ENCODE measurements at regions not wholly inside any gene's neighbourhood (a gene's known extent, or its start where the extent isn't known, plus 50 kb on each side); places are given as distances from the start of the nearest gene placed in this dataset.
"Not testable (repeated sequence)": the region's sequence is repeated elsewhere in the genome, so short reads cannot be mapped to it uniquely, and the experiment has no call there.

DNA sequence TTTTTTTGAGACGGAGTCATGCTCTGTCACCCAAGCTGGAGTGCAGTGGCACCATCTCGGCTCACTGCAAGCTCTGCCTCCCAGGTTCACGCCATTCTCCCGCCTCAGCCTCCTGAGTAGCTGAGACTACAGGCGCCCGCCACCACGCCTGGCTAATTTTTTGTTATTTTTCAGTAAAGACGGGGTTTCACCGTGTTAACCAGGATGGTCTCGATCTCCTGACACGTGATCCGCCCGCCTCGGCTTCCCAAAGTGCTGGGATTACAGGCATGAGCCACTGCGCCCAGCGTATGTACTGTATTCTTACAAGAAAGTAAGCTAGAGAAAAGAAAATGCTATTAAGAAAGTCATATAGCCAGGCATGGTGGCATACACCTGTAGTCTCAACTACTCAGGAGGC, 84.8 kb upstream of the CMC1 start:
- DNase-seq = not testable (repeated sequence)

DNA sequence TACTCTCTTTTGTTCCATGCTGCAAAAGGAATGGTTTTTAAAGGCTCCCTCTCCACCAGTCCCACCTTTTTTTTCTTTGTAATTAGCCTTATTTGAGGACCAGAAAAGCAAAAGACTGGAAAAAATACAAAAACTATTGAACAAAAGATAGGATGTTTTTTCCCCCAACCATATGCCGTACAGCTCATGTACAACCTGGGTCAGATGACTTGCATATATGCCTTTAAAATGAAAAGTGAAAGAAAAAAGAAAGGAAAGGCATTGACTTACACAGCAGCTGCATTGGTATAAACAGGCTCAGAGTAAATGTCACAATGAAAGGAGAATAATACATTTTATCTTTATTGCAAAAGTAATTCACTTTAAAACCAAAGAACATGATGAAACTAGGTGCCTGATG, 69.5 kb upstream of the CMC1 start:
- peak in 1 of 2 donors; percentile 28 for DNase-seq

DNA sequence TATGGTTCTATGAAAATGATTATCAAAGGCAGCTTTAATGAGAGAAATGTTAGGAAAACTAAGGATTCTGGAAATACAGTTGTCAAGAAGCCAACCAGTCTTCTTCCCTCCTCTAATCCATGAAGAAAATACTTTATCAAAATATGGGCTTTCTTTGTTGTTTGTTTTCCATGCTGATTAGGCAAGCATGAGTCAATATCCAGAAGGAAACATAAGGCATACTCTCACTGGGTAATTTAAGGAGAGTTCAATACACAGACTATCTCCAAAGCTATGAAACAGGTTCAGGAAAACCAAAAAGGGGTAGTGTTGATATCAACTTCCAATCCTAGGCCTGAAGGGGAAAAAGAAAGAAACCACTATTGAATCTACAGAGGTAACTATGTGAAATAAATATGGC, 68.7 kb upstream of the CMC1 start:
- no peak for DNase-seq

DNA sequence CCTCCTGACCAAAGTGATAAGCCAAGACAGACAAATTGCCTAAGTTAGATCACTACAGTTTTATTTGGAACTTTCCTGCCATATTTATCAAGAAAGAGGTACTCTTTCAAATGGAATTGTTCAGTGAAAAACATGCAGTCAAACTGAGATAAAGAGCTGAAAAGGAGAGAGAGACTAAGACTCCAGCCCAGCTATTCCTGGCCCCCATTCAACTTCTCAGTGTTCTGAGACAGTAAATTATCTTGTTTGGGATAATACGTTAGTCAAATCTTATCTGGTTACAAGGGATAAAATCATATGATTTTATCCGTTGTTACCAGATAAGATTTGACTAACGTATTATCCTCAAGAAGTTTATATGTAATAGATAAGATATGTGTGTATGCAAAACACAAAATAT, 67.6 kb upstream of the CMC1 start:
- no peak for DNase-seq

DNA sequence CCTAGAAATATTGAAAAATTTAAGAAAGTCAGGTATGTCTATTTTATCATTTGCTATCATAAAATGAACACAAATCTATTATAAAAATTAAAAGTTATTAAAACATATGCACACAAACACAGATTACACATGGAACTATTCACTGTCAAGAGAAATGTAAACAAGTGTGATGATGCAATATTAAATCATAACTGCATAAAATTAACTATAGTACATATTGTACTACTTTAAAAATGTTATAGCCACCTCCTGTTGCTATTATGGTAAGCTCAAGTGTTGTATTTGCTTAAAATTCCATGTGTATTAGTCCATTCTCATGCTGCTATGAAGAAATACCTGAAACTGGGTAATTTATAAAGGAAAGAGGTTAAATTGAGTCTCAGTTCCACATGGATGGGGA, 54.7 kb upstream of the CMC1 start:
- no peak for DNase-seq

DNA sequence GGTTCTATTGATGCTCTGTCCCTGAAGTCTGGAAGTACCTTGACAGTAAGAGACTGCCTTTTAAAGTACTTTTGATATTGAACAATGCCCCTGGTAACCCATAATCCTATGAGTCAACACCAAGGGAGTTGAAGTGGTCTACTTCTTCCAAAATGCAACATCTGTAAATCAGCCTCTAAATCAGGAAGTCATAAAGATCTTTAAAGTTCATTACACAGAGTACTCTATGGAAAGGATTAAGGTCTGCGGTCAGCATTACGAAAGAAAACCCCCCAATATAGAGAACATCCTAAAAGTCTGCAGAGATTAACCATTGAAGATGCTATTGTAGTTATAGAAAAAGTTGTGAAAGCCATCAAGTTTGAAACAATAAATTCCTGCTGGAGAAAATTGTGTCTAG, 52.7 kb upstream of the CMC1 start:
- DNase-seq = no peak

DNA sequence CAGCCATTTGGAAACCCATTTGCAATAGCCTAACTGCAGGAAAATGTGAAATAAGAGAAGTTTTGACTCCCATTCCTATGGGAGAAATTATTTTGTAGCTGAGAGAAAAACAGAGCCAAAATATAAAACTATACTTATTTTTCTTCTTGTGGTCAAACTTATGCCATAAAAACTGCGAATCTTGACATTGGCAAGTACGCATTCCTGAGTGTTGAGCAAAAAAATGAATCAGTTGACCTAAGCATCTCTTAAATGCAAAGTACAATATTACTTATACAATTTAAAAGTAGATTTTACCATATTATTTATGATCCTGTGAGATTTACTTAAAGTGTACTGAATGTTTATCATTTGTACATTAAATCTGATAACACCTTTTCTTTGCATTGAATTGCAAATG, 50.1 kb upstream of the CMC1 start:
- DNase-seq = no peak
